GM21447 (cell line): ENCODE measurements at regions not wholly inside any gene's neighbourhood (a gene's known extent, or its start where the extent isn't known, plus 50 kb on each side); places are given as distances from the start of the nearest gene placed in this dataset.
"Not testable (repeated sequence)": the region's sequence is repeated elsewhere in the genome, so short reads cannot be mapped to it uniquely, and the experiment has no call there.

Experiments used
- ATAC-seq: cut with Tn5 transposase; IDR thresholded peaks from one replicate; pipeline ENCODE4 v1.9.1; 2021; ENCODE audit not compliant: unreplicated experiment

DNA sequence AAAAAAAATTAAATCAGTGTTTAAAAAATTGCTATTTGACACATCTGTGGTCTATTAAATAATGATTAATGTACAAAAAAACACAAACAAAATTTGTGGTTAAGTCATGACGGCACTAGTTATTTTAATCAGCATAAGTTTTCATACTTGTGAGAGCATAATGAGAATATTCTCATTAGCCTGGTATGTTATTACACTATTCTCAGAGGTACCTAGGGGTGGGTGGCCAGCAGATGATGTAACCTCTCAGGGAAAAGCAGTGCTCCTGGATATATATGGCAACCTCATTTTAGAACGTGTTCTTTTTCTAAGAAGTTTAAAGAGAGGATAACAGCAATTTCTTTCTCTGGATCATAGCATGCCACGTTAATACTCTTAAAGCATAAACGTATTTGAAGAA lies 109.2 kb downstream of the GJA1 start:
- no peak for ATAC-seq

DNA sequence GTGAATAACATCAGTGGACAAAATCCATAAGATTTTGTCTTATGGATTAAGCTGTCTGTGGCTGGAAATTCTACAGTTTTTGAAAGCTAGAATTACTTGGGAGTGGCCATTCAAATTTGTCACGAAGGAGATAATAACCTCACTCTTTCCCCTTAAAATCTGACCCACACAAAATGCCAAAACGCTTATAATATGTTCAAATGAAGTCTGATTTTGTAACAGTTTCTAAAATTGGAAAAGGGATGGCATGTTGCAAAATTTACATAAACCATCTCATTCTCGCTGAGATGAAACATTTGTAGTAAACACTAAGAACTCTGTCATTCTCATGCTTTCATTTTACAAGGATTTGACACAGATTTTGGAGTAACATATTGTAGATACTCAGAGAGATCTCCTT lies 112.7 kb downstream of the GJA1 start:
- ATAC-seq, result no peak

DNA sequence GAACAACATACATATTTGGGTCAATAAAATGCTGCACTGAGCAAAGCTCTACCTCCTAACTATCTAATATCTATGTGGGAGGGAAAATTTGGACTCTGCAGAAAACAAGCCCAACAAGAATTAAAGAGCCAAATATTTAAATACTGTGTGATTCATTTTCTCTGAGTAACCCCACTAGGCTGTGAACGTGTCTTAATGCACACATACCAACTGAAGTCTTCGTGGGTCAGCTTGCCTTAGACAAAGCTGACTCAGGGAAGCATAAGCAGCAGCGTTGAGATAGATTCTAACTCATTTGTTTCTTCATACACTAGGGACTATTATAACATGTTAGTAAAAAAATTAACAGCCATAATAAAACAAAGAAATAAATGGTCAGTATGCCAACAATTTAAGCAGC lies 114.3 kb downstream of the GJA1 start:
- no peak for ATAC-seq

DNA sequence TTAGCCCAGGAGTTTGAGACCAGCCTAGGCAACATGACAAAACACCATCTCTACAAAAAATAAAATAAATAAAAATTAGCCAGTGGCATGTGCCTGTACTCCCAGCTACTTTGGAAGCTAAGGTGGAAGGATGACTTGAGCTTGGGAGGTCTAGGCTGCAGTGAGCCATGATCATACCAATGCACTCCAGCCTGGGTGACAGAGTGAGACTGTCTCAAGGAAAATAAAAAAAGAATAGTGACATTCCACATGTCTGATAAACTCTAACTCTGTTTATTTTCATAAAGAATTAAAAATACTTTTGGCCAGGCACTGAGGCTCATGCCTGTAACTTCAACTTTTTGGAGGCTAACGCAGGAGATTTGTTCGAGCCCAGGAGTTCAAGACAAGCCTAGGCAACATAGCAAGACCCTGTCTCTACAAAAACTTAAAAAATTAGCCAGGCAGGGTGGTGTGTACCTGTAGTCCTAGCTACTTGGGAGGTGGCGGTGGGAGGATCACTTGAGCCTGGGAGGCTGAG lies 115.1 kb downstream of the GJA1 start:
- no peak for ATAC-seq

DNA sequence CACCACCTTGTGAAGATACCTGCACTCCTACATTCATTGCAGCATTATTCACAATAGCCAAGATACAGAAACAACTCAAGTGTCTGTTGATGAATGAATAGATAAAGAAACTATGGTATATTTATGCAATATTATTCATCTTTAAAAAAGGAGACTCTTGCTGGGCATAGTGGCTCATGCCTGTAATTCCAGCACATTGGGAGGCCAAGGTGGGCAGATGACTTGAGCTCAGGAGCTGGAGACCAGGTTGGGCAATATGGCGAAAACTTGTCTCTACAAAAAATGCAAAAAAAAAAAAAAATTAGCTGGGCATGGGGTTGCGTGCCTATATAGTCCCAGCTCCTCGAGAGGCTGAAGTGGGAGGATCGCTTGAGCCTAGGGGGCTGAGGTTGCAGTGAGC lies 119.8 kb downstream of the GJA1 start:
- ATAC-seq, result no peak

DNA sequence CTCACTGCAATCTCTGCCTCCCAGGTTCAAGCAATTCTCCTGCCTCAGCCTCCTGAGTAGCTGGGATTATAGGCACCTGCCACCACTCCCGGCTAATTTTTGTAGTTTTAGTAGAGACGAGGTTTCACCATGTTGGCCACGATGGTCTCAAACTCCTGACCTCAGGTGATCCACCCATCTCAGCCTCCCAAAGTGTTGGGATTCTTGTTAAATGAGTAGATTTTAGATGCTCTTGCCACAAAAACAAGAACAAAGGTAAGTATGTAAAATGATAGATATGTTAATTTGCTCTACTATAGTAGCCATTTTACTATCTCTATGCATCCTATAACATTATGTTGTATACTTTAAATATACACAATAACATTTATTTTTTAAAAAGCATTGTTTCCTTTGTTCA lies 120.7 kb downstream of the GJA1 start:
- ATAC-seq, result not testable (repeated sequence)

DNA sequence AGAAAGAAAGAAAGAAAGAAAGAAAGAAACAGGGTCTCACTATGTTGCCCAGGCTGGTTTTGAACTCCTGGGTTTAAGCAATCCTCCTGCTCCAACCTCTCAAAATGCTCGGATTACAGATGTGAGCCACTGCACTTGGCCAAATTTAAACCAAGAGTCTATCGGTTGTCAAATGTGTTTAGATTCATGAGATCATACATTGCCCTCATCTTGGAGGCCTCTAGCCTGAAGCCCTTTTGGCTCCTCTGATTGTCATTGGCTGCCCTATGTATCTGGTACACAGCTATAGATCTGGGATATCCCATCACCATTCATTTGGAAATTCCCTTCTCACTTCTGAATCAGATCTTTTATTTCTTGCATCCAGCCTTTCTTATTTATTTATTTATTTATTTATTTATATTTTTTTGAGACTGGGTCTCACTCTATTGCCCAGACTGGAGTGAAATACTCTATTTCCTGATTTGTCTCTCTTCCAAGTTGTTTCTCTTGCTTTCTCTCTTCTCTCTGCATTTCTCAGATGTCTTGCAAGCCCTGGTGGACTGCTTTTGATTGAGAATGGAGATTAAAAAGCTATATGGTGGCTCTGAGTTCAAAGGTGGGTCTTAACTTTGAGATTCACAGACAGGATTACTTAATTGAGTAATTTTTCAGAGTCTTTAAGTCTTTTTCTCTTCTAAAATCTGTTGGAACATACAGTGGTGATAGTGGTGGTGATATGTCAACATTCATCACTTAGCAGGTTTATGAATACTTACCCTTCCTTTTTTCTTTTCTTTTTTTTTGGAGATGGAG lies 121.9 kb downstream of the GJA1 start:
- no peak for ATAC-seq

DNA sequence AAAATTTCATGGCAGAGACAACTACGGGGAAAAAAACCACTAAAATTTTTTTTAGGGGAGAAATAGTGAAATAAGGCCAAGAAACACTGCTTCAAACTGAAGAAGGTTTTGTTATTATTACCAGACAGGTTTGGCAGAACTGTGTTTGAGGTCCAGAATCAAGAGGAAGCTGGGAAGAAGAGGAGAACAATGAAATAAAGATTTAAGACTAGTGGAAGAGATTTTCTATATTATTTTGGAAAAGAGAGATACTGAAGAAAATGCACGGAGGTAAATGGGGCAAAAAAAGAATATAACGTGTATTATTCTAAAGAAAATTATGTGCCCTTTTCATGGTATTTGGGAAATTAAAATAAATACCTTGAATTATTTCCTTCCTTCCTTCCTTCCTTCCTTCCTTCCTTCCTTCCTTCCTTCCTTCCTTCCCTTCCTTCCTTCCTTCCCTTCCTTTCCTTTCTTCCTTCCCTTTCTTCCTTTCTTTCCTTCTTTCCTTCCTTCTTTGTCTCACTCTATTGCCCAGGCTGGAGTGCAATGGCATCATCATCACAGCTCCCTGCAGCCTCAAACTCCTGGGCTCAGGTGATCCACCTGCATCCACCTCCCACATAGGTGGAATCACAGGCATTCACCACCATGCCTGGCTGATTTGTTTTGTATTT lies 124.3 kb downstream of the GJA1 start:
- no peak for ATAC-seq

DNA sequence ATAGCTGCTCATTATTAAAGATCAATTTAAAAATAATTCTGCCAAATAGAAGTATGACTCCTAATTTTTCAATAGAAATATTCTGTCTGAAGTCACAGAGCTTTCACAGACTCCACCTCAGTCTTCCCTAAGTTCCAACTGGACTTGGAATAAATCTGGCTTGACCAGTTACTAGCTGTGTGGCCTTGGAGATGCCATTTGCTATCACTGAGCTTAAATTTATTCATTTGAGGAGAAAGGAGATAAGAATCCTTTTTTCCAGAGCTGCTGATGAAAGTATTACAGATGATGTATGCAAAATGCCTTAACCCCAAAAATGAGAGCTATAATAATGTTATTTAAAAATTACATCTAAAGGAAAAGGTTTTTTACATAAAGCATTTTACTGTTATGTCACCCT lies 125.0 kb downstream of the GJA1 start:
- no peak for ATAC-seq

DNA sequence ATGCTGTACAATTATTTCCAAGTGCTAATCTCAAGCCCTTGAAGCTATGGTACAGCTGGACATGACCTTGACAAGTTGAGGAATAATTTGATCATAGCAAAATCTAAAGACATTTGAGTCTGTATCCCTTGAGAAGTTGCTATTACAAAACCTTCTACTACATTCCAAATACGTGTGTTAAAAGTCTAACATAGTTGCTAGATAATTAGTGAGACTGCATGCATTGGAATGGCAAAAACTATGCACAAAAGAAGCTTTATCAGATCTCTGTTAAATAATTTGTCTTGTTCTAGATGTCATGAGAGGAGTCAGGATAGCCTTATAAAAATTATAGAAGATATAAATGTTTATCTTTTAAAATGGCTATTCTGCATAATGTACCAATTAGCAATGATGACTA lies 127.8 kb downstream of the GJA1 start:
- no peak for ATAC-seq

DNA sequence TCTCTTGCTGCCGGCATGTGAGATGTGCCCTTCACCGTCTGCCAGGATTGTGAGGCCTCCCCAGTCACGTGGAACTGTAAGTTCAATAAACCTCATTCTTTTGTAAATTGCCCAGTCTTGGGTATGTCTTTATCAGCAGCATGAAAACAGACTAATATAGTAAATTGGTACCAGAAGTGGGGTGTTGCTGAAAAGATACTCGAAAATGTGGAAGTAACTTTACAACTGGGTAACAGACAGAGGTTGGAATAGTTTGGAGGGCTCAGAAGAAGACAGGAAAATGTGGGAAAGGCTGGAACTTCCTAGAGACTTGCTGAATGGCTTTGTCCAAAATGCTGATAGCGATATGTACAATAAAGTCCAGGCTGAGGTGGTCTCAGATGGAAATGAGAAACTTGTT lies 129.1 kb downstream of the GJA1 start:
- not testable (repeated sequence) for ATAC-seq

DNA sequence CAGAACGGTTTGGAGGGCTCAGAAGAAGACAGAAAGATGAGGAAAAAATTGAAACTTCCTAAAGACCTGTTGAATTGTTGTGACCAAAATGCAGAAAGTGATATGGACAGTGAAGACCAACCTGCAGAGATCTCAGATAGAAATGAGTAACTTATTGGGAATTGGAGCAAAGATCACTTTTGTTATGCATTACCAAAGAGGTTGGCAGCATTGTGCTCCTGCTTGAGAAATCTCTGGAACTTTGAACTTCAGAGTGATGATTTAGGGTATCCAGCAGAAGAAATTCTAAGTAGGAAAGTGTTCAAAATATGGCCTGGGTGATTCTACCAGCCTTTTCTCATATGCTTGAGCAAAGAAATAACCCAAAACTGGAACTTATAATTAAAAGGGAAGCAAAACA lies 136.0 kb downstream of the GJA1 start:
- ATAC-seq, result no peak

DNA sequence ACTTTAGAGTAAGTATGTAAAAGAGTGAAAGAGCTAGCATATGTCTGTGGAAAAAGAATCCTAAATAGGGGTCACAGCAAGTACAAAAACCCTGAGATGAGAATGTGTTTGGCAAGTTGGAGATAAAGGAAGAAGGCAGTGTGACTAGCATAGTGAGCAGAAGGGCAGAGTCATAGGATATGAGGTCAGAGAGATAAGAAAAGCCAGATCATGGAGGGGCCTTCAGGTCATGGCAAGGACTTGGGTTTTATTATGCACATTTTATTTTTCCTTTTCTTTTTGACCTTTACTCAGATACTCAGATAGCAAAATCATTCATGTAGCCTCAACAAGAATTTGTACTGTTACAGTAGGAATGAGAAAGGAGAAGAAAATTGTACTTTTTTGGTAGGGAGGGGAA lies 138.0 kb downstream of the GJA1 start:
- ATAC-seq, result no peak

DNA sequence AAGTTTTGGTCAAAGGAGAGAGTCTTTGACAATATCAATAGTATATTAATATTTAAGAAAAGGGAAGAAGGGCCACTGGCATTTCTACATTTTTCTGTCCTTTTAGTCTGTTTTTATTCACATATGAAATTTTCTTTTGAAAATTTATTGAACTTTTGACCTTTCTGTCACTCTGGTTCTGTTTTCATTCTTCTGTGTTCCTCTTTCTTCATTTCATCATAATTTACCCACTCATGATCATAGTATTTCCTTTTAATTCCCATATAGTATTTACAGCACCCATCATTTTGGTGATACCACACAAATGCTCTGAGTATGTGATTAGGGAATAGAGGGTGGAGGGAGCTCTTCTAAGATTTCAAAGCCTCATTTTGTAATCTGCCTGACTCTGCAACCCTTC lies 142.8 kb downstream of the GJA1 start:
- no peak for ATAC-seq

DNA sequence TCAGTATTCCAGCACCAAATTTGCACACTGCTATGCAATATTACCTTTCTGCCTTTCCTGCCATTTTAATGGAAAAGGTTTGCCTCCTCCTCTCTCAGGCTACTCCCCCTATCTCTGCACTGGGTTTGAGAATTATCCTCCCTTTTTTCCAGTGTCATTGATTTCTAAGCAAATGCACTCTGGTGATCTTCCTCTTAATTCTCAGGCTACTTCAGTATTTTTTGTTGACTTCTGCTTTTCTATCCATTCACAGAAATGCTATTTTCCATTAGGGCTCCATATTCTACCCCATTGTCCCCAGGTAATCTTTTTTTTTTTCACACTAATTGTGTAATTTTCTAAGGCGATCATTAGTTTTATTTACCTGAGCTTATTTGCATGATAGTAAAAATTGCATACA lies 144.0 kb downstream of the GJA1 start:
- no peak for ATAC-seq

DNA sequence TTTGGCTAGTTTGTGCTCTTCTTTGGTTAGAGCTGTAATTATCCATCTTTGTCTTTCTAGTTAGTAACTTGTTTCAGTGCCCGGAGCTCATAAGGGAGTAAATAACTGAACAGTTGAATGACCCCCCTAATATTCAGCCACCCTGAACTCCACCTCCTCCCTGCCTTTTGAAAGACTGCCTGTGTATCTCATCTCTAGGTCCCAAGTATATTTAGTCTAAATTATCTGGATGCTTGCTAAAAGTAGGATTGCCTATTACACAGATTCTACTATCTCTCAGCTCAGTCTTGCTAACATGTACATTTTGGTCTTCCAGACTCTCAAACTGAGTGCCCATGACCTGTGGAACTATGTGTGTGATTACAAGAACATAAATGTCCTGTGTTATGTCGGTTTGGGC lies 145.9 kb downstream of the GJA1 start:
- no peak for ATAC-seq

DNA sequence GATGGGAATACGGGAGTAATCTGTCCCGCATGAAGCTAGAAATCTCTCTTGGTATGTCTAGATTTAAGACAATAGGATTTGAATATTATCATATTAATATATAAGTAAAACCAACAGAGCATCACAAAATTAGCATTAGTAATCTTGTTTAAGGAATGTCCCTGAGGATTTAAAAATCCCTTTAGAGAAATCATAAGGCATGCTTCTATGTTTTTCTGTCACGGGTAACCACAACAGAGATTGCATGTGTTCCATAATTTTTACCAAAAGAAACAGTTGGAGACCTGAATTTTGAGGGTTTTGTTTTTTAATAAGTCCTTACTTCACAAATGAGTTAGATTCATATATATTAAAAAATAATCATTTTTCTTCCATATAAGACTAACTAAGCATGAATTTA lies 146.8 kb downstream of the GJA1 start:
- no peak for ATAC-seq

DNA sequence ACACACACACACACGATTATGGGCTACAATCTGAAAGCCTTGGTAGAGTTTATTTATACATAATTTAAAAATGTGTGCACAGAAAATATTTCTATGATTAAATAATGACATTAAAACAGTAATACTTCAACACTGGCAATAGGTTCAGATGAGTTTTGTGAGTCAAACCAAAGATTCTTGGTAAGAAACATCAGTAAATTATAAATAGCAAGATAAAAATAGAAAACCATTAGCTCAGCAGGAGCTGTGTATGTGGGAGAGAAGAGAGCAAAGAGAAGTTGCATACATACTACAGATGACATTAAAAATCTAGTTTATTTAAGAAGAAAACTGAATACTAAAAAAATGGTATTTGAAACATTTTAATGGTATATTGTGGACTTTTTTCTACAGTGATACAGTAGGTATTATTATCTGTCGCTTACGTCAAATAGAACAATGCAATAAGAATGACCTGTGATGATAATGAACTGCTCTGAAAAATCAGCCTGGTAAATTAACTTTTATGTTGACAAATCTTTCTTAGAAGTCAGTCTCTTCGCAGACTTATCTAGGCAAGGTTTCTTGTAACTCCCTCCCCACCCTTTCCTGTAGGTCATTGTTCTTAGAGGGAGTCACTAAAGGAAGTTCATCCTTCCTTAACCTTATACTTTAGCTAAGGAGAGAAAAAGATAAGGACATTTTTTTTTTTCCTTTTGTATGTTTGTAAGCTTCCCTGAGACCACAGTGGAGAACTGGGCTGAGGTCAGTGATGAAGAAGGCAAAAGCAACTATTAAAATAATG lies 149.3 kb downstream of the GJA1 start:
- no peak for ATAC-seq

DNA sequence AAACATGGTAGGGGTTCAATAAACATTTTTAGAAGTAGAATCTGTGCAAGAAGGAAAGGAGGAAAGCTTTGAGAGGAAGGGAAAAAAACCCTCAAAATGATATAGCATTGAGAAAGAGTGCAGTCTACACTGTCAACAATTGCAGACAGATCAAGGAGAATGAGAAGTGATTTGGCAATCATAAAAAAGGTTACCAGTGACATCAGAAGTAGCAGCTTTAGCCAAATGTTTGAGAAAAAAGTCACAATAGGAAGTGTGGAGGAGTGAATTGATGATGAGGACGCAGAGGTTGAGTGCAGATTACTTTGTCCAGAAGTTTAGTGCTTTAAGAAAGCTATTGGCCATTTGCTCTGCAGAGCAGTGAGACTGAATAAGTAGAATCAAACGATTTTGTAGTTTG lies 155.0 kb downstream of the GJA1 start:
- no peak for ATAC-seq

DNA sequence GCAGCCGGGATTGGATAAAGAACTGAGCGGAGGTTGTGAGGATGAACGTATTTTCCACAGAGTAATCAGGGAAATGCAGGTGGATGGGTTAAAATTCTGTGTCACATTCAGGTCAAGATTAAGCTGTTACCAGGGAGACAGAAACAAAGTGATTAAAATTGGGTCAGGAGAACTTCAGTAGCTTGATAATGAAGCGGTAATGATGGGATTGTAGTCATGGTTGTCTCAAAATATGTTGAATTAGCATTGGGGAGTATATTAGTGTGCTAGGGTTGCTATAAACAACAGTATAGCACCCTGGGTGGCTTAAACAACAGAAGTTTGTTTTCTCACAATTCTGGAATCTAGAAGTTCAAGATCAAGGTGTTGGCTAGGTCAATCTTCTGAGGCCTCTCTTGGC lies 155.5 kb downstream of the GJA1 start:
- no peak for ATAC-seq

DNA sequence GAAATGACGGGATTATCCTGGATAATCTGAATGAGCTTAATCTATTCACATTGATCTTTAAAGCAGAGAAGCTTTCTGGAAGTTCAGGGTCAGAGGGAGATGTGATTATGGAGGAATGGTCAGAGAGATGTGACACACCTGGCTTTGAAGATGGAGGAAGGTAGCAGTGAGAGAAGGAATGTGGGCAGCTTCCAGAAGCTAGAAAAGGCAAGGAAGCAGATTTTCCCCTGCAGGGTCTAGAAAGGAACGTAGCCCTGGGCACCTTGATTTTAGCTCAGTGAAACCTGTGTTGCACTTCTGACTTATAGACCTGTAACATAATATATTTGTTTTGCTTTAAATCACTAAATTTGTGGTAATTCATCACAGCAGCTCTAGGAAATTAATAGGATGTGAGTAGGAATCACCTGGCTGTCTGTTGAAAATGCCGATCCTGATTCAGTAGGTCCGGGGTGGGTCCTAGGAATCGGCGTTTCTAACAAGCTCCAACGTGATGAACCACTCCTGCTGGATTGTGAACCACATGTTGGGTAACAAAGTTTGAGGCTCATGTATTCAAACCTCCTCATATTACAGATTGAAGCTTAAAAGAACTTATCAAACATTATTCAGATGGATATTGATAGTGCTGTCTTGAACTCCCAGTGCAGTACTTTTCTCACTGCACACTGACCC lies 157.0 kb downstream of the GJA1 start:
- no peak for ATAC-seq
